Vagina (tissue), 2 donors: ENCODE measurements at regions not wholly inside any gene's neighbourhood (a gene's known extent, or its start where the extent isn't known, plus 50 kb on each side); places are given as distances from the start of the nearest gene placed in this dataset.

ENCODE experiments used
- CTCF ChIP-seq, 3 experiments: fragments of 450-650 bp in 2 of 3; fragments of 200-600 bp in 1 of 3; sonication (generic) in 1 of 3; IDR thresholded peaks; one replicate each; pipeline ENCODE4 v1.5.1; 2017 to 2019; ENCODE audit warnings: antibody characterized with exemption in 3 of 3, mild to moderate bottlenecking in 2 of 3, moderate library complexity in 2 of 3
- POLR2A ChIP-seq, 2 donors: fragments of 450-650 bp; IDR thresholded peaks; one replicate each; pipeline ENCODE4 v1.6.1; 2017; ENCODE audit warnings: antibody characterized with exemption in 2 of 2, mild to moderate bottlenecking in 2 of 2, moderate library complexity in 2 of 2
- POLR2AphosphoS5 ChIP-seq, 2 donors: sonication (generic); formaldehyde crosslinking; IDR thresholded peaks; one replicate each; pipeline ENCODE4 v1.9.0; 2017; ENCODE audit warnings: antibody characterized with exemption in 2 of 2, mild to moderate bottlenecking in 2 of 2, low read depth in 1 of 2; ENCODE audit not compliant: insufficient read depth in 1 of 2

- TF ChIP-seq CTCF (IDR thresholded peaks at IDR 0.05) (no peak), POLR2AphosphoS5 (IDR thresholded peaks at IDR 0.05; ENCODE audit: insufficient read depth in 1 of 2, low read depth in 1 of 2) (no peak), POLR2A (IDR thresholded peaks at IDR 0.05) (no peak)
Measured at GRCh38 chr18:68548904-68549870, 165.7 kb downstream of the TMX3 start.
